GM18870 (cell line): ENCODE measurements at regions not wholly inside any gene's neighbourhood (a gene's known extent, or its start where the extent isn't known, plus 50 kb on each side); places are given as distances from the start of the nearest gene placed in this dataset.
"Not testable (repeated sequence)": the region's sequence is repeated elsewhere in the genome, so short reads cannot be mapped to it uniquely, and the experiment has no call there.

ENCODE experiments used
- ATAC-seq: cut with Tn5 transposase; IDR thresholded peaks from one replicate; pipeline ENCODE4 v1.9.1; 2021; ENCODE audit warnings: moderate library complexity; ENCODE audit not compliant: unreplicated experiment

DNA sequence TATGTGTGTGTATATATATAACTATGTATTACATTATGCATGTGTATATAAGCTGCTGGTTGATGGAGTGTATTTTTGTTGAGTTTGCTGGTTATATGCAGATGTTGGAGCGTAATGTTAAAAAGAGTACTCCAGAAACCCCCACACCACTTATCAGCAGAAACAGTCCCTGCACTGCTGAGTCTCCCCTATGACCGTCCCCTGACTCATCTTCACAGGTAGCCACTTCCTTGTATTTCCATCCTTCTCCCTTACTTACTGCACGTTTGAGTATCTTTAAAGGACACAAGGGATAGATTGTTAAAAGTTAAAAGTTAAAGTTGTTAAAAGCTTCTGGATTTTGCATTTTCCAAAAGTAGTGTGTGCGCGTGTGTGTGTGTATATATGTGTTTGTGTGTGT, 853.9 kb upstream of the EEF2KMT start:
- no peak for ATAC-seq

DNA sequence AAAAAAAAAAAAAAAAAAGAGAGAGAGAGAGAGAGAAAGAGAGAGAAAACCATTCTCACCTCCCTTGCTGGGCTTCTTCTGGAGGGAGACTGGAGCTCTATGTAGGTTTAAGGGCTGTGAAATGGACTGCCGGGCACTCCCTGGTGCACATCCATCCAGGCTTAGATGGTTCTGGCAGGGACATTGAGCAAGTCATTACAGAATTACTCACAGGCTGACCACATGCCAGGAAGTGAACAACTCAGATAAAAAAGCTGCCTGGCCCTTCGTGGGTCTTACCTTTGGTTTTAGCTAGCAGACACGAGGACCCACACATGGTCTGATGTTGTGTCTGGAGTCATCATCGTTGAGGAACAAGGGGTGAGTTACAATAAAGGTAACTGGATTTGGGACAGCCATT, 847.4 kb upstream of the EEF2KMT start:
- no peak for ATAC-seq

DNA sequence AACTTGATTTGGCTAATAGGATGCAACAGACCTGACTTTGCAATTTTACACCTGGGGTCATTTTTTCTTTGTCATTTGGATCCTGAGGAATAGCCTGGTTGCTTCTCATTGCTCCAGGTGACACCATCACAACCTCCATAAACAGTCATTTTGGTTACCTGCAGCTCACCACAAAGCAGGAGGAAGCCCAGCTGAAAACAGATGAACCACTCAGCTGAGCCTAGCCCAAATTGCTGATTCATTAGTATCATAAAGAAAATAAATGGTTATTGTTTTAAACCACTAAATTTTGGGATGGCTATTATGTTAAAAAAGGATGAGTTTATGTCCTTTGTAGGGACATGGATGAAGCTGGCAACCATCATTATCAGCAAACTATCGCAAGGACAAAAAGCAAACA, 841.0 kb upstream of the EEF2KMT start:
- ATAC-seq = no peak

DNA sequence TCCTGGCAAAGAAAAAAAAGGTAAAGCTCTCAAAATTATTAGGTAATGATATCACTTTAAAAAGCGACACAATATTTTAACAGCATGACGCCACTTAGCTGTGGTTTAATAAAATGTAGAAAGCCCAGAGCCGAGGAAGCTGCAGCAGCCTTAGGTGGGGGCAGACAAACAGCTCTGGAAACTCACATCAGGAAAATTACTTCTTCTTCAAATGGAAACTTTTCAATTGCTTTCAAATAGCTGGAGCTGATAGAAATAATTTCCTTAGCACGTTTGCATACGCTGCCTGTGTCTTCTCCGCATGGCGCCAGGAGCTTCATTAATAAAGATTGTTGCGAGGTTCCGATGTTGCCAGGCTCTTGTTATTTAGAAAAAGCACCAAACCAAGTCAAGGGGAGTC, 835.3 kb upstream of the EEF2KMT start:
- no peak for ATAC-seq

DNA sequence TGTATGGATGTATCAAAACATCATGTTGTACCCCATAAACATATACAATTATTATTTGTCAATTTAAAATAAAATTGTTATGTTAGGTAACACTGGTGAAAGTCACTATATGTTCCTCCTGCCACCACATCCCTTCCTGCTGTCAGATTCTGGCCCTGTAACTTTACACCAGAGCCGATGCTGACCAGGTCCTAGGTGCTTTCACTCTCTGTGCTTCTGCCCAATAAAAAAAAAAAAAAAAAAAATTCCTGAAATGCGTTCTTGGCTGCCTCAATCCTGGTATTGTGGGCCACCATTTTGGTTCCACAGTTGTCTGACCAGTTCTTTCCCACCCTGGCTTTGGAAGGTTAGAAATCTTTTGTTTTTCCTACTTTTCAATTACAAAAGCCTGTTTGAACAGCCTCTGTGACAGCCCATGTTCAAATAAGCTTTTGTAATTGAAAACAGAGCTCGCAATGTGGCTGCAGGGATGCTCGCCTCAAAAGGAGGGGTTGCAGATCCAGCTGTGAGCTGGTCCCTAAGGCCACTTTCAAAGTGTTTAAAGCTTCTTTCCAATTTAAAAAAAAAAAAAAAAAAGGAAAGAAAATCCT, 831.0 kb upstream of the EEF2KMT start:
- no peak for ATAC-seq

DNA sequence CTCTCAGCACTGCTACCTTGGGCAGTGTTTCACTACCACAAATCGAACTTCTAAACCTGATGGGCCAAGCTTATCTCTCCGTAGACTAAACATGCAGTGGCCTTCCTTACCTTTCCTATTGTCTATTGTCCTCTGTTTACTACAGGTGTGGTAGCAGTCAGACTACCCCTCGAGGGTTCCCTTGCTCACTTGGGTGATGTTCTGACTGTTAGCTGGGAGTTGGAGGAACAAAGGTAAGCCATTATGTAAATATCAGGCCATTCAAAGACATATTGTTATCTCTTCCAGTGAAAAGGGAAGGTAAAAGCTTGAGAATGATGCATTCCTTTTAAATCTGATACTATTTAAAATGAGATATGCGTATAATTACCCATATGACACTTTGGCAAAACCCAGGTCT, 828.3 kb upstream of the EEF2KMT start:
- ATAC-seq = no peak

DNA sequence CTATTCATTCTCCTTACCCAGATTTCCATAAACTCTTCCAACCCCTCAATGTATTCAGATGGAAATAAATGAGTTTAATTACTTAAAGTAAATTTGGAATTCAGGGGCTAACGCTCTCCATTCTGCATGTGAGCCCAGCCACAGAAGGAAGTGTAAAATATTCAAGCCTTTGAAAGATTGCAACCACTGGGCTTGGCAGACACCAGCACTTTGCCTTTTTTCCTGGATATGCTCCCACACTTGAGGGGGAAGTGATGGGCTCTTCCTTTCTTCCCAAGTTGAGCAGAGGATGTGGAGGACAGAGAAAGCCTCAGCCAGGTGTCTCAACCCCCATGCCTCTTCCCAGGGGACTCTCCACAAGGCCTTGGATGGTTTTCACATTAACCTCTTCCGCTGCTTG, 825.1 kb upstream of the EEF2KMT start:
- ATAC-seq = no peak

DNA sequence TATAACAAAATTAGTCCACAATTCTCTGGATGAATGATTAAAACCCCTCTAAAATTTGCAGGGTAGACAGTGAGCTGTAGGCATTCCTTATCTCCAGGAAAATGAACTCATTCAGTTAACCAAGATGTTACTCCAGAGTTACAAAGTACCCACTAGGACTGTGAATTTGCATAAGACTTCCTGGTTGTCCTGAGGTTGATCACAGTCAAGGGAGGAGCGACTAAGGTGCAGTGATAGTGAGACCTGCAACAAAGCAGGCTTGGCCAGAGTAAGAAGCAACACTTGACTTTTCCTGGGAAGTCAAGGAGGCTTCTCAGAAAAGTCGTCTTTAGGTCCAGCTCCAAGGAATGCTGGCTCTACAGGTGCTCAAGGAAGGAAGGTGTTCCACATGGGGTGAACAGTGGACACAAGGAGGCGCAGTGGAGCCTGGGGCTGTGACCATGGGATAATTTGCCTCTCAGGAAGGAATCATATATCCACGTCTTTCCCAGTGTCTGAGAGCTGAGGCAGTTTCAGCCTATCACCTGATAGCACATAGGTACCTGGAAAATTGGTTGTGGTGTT, 821.1 kb upstream of the EEF2KMT start:
- ATAC-seq = no peak

DNA sequence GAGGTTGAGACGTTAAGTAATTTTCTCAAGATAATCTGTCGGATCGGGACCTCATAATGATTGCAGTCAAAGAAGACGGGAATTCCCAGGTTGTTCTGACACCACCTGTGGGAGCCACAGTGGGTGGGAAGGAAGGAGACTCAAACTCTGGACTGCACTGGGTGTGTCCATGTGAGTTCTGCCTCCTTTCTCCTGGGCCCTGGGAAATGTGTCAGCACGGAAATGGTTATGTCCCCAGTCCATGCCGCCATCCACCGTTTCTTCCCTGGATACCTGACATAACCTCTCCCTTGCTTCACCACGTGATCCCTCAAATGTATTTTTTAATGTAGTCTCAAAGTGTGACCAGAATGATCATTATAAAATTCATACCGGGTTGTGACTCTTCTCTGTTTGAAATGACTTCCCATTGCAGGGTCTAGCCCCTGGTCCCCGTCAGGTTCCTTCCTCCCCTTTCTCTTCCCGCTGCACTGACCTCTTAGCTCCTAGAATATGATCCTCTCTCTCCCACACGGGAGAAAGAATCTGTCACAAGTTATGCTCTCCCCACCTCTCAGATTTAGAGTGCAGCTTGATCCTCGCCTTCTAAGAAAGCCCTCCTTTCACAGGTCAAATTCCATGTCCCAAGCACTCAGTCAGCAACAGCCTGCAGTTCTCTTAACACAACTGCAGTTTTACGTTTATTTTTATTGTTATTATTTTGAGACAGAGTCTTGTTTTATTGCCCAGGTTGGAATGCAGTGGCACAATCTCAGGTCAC, 820.0 kb upstream of the EEF2KMT start:
- ATAC-seq = no peak

DNA sequence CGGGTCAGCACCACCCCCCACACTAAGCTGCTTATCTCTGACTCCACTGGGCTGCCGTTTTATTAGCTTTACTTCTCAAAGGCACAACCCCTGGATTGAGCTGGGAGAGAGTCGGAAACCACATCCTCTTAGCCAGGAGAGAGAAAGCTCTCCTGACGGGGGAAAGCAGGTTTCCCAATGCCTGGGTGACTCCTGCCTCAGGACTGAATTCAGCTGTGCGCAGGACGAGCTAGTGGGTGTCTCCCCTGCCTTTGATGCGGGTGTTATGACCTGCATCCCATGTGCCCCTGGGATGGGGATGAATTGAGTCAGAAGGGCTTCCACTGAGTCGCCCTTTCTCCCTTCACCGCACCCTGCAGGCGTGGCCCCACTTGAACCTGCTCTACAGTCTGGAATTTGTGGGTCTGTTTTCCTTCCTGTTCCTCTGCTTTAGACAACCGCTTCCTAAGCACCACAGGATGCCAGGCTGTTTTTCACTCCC, 819.2 kb upstream of the EEF2KMT start:
- ATAC-seq = no peak

DNA sequence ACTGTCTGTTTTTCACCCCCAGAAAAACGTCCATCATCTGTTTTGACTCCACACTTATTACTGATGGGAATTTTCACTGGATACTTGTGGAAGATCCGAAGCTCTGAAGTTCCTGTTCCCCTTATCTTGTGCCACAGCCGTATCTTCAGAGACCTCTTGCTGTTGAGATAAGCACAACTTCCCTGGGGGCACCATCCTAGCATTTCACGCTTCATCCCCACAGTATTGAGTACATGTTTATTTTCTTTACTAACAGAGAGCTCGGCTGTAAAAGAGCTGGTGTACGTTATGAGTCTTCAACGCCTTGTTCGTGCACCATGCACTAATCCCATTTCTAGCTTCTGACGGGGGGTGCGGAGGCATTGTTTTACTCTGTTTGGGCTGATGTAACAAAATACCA, 813.6 kb upstream of the EEF2KMT start:
- no peak for ATAC-seq

DNA sequence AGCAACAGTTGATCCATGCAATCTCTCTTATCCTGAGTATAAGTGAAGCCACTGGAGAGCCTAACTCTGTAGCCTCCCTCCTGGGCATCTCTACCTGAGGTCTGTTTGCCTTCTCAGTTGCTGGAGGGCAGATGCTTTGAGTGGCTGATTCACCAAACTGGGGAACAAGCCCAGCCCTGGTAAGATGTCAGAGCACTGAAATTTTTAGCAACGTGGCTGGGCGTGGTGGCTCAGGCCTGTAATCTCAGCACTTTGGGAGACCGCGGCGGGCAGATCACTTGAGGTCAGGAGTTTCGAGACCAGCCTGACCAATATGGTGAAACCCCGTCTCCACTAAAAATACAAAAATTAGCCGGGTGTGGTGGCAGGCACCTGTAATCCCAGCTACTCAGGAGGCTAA, 812.0 kb upstream of the EEF2KMT start:
- ATAC-seq = not testable (repeated sequence)

DNA sequence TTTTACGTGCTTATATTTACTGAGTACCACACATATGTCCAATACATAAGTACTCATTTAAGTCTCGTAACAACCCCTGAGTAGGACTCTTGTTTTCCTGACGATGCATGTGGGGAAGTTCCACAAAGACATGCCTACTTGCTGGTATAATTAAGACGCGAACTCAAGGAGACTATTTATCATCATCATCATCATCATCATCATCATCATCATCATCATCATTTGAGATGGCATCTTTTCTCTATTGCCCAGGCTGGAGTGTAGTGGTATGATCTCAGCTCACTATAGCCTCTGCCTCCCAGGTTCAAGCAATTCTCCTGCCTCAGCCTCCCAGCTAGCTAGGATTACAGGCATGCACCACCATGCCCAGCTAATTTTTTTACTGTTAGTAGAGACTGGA, 809.9 kb upstream of the EEF2KMT start:
- ATAC-seq = no peak

DNA sequence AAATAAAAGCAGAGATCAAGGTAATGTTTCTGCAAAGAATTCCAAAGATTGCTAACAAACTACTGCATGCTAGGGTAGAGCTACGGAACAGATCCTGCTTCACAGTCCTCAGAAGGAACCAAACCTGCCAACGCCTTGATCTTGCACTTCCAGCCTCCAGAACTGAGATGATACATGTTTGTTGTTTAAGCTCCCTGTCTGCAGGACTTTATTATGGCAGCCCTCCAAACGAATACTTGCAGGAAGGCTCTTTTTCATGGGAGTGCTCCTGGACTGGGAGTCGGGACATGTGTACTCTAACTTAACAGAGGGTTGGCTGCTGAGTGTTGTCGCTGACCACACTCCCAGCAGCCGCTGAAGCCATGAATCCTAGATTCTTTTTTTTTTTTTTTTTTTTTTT, 808.8 kb upstream of the EEF2KMT start:
- no peak for ATAC-seq

DNA sequence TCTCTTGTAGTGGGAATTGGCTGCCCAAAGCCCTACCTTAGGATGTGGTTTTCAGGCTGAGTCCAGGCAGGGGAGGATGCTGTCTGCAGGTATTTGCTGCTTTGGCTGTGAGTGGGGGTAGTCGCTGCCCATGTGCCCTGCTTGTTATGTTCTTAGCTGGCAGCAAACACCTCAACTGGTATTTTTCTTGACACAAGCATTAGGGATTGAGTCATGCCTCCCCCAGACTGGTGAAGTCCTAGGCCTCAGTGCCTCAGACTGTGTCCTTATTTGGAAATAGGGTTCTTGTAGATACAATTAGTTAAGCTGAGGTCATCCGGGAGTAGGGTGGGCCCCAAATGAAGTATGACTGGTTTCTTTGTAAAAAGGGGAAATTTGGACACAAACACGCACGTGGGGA, 808.3 kb upstream of the EEF2KMT start:
- ATAC-seq = no peak

DNA sequence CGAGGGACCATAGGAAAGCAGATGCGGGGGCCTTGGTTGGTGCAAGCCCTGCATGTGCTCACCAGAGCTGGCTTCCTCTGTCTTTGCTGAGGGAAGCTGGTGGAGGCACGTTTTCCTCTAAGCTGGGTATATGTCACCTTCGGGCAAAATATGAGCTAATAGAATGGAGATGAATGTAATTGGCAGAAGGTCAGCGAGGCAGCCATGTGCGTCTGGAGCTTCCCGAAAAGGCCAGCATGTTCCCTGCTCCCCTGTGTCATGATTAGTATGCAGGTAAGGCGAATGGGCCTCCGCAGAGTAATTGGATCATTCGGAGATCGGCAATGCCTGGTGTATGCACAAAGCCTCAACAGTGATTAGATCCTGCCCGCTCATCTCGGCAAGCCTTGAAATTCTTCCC, 806.2 kb upstream of the EEF2KMT start:
- no peak for ATAC-seq

DNA sequence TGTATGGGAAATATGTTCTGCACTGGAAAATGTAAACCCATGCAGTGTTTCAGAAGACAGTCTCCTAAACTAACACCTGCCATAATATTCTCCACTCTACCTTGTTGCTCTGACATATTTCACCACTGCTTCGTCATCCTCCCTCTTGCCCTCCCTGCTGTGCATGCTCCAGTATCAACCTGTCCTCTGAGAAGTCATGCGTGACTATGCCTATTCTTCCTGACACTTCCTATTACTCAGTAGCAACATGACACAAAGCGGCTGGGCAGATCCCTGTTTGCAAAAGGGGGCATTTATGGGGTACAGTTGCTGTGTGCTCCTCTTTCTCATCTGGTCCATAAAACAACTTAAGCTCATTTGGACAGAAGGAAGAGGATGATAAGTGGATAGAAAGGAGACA, 805.6 kb upstream of the EEF2KMT start:
- no peak for ATAC-seq

DNA sequence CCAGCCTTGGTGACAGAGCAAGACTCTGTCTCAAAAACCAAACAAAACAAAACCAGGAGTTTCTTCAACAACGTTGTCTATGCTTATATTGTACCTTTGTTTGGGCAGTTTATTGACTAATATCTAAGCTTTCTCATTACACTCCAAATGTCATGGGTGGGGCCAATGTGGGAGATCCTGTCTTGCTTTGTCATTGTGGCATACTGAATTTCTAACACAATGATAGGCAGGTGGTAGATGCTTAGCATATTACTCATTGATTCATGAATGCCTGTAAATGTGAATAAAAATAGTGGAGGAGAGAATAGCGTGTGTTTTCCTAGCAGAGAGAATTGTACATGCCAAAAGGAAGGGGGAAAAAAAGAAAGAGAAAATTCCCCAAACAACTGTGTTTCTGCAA, 802.5 kb upstream of the EEF2KMT start:
- no peak for ATAC-seq

DNA sequence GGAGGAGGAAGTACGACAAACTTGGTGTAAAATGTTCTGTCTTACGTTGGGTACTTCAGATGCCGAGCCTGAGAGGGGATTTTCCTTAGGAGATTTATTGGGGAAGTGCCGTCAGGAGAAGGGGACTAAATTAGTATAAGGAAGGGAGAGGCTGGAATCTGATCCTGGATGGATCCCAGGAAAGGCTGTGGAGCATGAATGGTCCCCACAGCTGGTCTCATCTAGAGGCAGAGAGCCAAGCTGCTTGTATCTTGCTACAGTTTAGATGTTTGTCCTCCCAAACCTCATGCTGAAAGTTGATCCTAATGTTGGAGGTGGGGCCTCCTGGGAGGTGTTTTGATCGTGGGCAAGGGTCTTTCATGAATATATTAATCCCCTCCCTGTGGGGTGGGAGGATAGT, 798.4 kb upstream of the EEF2KMT start:
- no peak for ATAC-seq

DNA sequence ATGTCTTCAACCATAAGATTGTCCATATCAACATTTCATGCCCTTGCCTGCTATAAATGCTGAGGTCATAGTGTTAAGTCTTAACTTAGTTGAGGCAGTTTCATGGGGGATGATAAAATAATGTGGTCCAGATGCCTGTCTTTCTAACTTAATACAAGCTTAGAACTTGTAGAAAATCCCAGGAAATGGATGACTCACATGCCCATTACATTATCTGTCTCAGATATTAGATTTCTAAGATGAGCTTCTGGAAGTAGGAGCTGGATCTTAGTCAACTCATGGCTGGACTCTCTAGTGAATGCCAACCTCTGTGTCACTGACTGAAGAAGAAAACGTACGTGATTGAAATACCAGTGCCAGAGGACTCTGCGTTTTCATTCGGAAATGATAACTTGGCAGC, 797.5 kb upstream of the EEF2KMT start:
- no peak for ATAC-seq

DNA sequence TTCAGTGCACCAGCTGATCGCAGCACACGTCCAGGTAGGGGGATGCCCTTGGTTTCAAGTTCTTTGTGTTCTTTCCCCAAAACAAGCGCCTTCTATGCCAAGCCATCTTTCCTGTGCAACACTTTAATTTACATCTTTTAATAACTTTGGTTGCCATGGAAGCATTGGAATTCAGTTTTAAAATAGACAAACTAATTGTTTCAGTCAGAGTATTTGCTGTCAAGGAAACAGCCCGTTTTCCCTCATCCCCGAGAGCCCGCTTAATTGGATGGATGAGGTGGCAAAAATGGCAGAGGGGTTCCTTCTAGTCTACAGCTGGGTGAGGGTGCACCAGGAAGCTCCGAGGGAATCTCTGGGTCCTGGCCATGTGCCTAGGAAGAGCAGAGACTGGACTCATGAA, 793.7 kb upstream of the EEF2KMT start:
- no peak for ATAC-seq

DNA sequence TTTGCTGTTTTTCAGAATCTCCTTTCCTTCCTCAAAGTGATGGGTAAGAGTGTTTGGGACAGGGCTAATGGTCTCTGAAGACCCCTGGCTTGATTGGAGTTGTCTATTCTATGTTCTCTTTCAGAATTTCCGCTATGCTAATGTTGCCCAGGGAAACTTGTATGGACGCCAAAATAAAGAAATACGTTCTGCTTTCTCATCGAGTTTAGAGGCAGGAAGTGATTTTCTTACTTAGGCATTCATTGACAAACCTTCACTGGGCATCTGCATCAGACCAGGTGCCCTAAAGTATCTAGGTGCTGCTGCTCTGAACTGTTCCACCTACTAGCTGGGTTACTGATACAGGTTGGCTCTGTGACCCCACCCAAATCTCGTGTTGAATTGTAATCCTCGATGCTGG, 787.9 kb upstream of the EEF2KMT start:
- ATAC-seq = no peak

DNA sequence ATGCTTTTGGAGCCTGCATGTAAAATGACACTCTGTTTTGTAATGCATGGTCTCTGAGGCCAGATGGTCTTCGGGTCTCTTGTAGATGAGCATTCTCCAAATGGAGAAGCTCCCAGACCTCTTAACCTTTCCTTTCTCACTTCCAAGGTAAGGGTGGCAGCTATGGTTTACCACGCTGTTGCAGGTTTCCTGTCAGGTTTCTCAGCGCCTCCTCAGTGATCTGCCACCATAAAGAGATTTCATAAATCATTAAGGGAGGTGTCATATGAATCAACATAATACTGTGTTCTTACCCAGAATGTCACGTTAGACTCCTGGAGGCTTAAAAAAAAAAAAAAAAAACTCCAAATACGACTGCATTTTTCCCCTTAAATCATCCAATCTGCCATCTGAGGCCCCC, 787.4 kb upstream of the EEF2KMT start:
- ATAC-seq = no peak
